ENCODE measurements at regions not wholly inside any gene's neighbourhood (a gene's known extent, or its start where the extent isn't known, plus 50 kb on each side); places are given as distances from the start of the nearest gene placed in this dataset.

DNA sequence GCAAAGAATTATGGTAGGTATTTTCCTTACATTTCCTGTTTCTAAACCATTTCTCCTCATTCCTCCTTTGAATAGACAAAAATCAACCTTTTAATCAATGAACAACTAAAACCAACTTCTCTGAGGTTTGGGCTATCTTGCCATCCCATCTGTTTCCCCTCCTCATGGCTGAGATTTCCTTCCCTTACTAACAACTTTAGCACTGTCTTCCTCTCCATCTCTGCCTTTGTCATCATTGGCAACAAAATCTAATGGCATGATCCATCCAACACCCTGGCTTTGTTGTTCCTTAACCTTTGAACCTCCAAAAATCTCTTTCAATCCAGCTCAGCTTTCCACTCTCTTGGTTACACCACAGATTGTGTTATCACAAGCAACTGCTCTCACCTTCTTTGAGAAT is 95.3 kb upstream of the FAM136A start:
- H3K27me3 Mint-ChIP-seq (ENCODE audit: insufficient read depth, low read depth), result peaks cover 9% of the 10 kb centered on the region
- DNase-seq (ENCODE audit: low spot score), result no peak
- no peak overlapping the region for H3K4me3 Mint-ChIP-seq

DNA sequence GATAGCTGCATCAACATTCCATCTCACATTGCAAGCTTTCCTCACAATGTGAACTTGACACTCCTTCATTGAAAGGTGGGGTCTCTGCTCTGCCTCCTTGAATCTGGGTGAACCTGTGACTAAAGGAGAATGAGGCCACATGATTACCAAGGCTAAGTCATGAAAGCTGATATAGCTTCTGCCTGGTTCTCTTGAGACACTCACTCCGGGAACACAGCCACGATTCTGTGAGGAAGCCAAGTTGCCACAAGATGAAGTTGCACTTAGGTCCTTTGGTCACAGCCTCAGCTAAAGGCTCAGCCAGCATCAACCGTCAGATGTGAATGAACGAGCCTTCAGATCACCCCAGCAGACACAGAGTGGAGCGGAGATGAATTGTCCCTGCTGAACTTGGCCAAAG is 94.7 kb upstream of the FAM136A start:
- Mint-ChIP-seq H3K27ac (no peak overlapping the region), H3K27me3 (ENCODE audit: insufficient read depth, low read depth) (peaks cover 11% of the 10 kb centered on the region), H3K36me3 (no peaks in the 10 kb centered on the region), H3K4me1 (no peaks in the 10 kb centered on the region), H3K4me3 (no peak overlapping the region), H3K9me3 (no peaks in the 10 kb centered on the region)
- H2AFZ ChIP-seq (replicated peaks), result no peak overlapping the region
- no peaks in the 10 kb centered on the region for H3K36me3 ChIP-seq
- no peaks in the 10 kb centered on the region for H3K27me3 ChIP-seq
- no peaks in the 10 kb centered on the region for H4K20me1 ChIP-seq (ENCODE audit: low read depth)
- no peak overlapping the region for H3K9ac ChIP-seq
- no peak overlapping the region for H3K4me3 ChIP-seq
- DNase-seq (ENCODE audit: low spot score), result no peak
- H3K79me2 ChIP-seq (ENCODE audit: low read depth), result no peaks in the 10 kb centered on the region
- H3K27ac ChIP-seq, result no peak overlapping the region
- H3F3A ChIP-seq (ENCODE audit: low read depth), result no peaks in the 10 kb centered on the region
- no peaks in the 10 kb centered on the region for H3K9me3 ChIP-seq (ENCODE audit: low read depth)
- H3K4me2 ChIP-seq, result no peak overlapping the region
- TF ChIP-seq, protein P1, sequence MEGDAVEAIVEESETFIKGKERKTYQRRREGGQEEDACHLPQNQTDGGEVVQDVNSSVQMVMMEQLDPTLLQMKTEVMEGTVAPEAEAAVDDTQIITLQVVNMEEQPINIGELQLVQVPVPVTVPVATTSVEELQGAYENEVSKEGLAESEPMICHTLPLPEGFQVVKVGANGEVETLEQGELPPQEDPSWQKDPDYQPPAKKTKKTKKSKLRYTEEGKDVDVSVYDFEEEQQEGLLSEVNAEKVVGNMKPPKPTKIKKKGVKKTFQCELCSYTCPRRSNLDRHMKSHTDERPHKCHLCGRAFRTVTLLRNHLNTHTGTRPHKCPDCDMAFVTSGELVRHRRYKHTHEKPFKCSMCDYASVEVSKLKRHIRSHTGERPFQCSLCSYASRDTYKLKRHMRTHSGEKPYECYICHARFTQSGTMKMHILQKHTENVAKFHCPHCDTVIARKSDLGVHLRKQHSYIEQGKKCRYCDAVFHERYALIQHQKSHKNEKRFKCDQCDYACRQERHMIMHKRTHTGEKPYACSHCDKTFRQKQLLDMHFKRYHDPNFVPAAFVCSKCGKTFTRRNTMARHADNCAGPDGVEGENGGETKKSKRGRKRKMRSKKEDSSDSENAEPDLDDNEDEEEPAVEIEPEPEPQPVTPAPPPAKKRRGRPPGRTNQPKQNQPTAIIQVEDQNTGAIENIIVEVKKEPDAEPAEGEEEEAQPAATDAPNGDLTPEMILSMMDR (IDR thresholded peaks at IDR 0.05), result no peak
- TF ChIP-seq EZH2 (IDR thresholded peaks at IDR 0.05) (no peak), EZH2phosphoT487 (IDR thresholded peaks at IDR 0.05) (no peak)
- no peaks in the 10 kb centered on the region for H3K4me1 ChIP-seq

More for the DNA sequence above, 95.3 kb upstream of the FAM136A start:
- Histone ChIP-seq H2AFZ (replicated peaks) (no peak overlapping the region), H3K9me3 (ENCODE audit: low read depth) (no peaks in the 10 kb centered on the region), H3K4me1 (no peaks in the 10 kb centered on the region), H3K4me2 (no peak overlapping the region), H3K27me3 (no peaks in the 10 kb centered on the region), H3K36me3 (no peaks in the 10 kb centered on the region), H3K4me3 (no peak overlapping the region), H3K9ac (no peak overlapping the region), H3K79me2 (ENCODE audit: low read depth) (no peaks in the 10 kb centered on the region), H3F3A (ENCODE audit: low read depth) (no peaks in the 10 kb centered on the region), H3K27ac (no peak overlapping the region), H4K20me1 (ENCODE audit: low read depth) (no peaks in the 10 kb centered on the region)
- no peaks in the 10 kb centered on the region for H3K4me1 Mint-ChIP-seq
- TF ChIP-seq EZH2 (IDR thresholded peaks at IDR 0.05) (no peak), EZH2phosphoT487 (IDR thresholded peaks at IDR 0.05) (no peak)
- TF ChIP-seq, protein P1 (IDR thresholded peaks at IDR 0.05), result no peak
- no peaks in the 10 kb centered on the region for H3K9me3 Mint-ChIP-seq
- H3K27ac Mint-ChIP-seq, result no peak overlapping the region
- no peaks in the 10 kb centered on the region for H3K36me3 Mint-ChIP-seq

DNA sequence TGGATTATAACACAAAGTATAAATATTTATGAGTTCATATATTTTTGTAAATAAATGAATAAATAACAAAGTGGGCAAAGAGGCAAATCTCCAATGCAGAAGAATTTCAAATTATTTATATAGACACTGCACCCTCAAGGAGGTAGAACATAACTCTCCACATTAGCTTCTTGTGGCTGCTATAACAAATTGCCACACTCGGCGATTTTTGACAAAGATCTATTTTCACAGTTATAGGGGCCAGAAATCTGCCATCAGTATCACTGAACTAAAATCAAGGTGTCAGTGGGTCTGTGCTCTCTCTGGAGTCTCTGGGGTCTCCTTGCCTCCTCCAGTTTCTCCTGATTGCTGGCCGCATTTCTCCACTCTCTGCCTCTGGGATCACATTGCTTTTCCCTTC is 92.0 kb upstream of the FAM136A start:
- Mint-ChIP-seq H3K4me1 (no peaks in the 10 kb centered on the region), H3K4me3 (no peak overlapping the region), H3K9me3 (no peaks in the 10 kb centered on the region), H3K27ac (no peak overlapping the region), H3K27me3 (ENCODE audit: insufficient read depth, low read depth) (peaks cover 11% of the 10 kb centered on the region), H3K36me3 (no peaks in the 10 kb centered on the region)
- Histone ChIP-seq H3K9ac (no peak overlapping the region), H3K36me3 (no peaks in the 10 kb centered on the region), H3F3A (ENCODE audit: low read depth) (no peaks in the 10 kb centered on the region), H3K9me3 (ENCODE audit: low read depth) (no peaks in the 10 kb centered on the region), H2AFZ (replicated peaks) (no peak overlapping the region), H3K79me2 (ENCODE audit: low read depth) (no peaks in the 10 kb centered on the region), H3K27ac (no peak overlapping the region), H3K27me3 (no peaks in the 10 kb centered on the region), H4K20me1 (ENCODE audit: low read depth) (no peaks in the 10 kb centered on the region), H3K4me2 (no peak overlapping the region), H3K4me1 (no peaks in the 10 kb centered on the region), H3K4me3 (no peak overlapping the region)
- TF ChIP-seq EZH2phosphoT487 (IDR thresholded peaks at IDR 0.05), result no peak
- TF ChIP-seq, protein P1 (IDR thresholded peaks at IDR 0.05), result no peak
- no peak for TF ChIP-seq EZH2 (IDR thresholded peaks at IDR 0.05)
- DNase-seq (ENCODE audit: low spot score), result no peak
